Germinal center (tissue), 1 donor: ENCODE measurements at regions not wholly inside any gene's neighbourhood (a gene's known extent, or its start where the extent isn't known, plus 50 kb on each side); places are given as distances from the start of the nearest gene placed in this dataset.
"Not testable (repeated sequence)": the region's sequence is repeated elsewhere in the genome, so short reads cannot be mapped to it uniquely, and the experiment has no call there.

Source experiments
- DNase-seq: peaks from one replicate; pipeline ENCODE4 v3.0.0; 2012; ENCODE audit warnings: mixed read lengths, low spot score

- DNase-seq: no peak
Measured at GRCh38 chr7:121620953-121621606, 225.0 kb upstream of the FAM3C start.

GRCh38 chr7:121620206-121620605, 224.1 kb upstream of the FAM3C start:
- no peak for DNase-seq

GRCh38 chr7:121618182-121618581, 222.1 kb upstream of the FAM3C start:
- no peak for DNase-seq

- DNase-seq: no peak
Measured at GRCh38 chr7:121610243-121610642, 214.1 kb upstream of the FAM3C start.

GRCh38 chr7:121609208-121609607, 213.1 kb upstream of the FAM3C start:
- no peak for DNase-seq

- no peak for DNase-seq
Measured at GRCh38 chr7:121608785-121609184, 212.7 kb upstream of the FAM3C start.

GRCh38 chr7:121608183-121608582, 212.1 kb upstream of the FAM3C start:
- DNase-seq: not testable (repeated sequence)

GRCh38 chr7:121605317-121605680, 209.2 kb upstream of the FAM3C start:
- DNase-seq: no peak

GRCh38 chr7:121604627-121605316, 208.7 kb upstream of the FAM3C start:
- no peak for DNase-seq

GRCh38 chr7:121603886-121604285, 207.8 kb upstream of the FAM3C start:
- DNase-seq: no peak

- no peak for DNase-seq
Measured at GRCh38 chr7:121599887-121600286, 203.8 kb upstream of the FAM3C start.

- no peak for DNase-seq
Measured at GRCh38 chr7:121595758-121596696, 199.9 kb upstream of the FAM3C start.

- no peak for DNase-seq
Measured at GRCh38 chr7:121591926-121592325, 195.8 kb upstream of the FAM3C start.

- no peak for DNase-seq
Measured at GRCh38 chr7:121587435-121587834, 191.3 kb upstream of the FAM3C start.

- DNase-seq: no peak
Measured at GRCh38 chr7:121582258-121582657, 186.2 kb upstream of the FAM3C start.

GRCh38 chr7:121579639-121580038, 183.5 kb upstream of the FAM3C start:
- DNase-seq: no peak

- no peak for DNase-seq
Measured at GRCh38 chr7:121578669-121579068, 182.6 kb upstream of the FAM3C start.

GRCh38 chr7:121576148-121576917, 180.2 kb upstream of the FAM3C start:
- no peak for DNase-seq

GRCh38 chr7:121575194-121575765, 179.2 kb upstream of the FAM3C start:
- DNase-seq: no peak

GRCh38 chr7:121574109-121574508, 178.0 kb upstream of the FAM3C start:
- DNase-seq: no peak

- no peak for DNase-seq
Measured at GRCh38 chr7:121572615-121573014, 176.5 kb upstream of the FAM3C start.

- no peak for DNase-seq
Measured at GRCh38 chr7:121570365-121570764, 174.3 kb upstream of the FAM3C start.
